GM19328 (cell line): ENCODE measurements at regions not wholly inside any gene's neighbourhood (a gene's known extent, or its start where the extent isn't known, plus 50 kb on each side); places are given as distances from the start of the nearest gene placed in this dataset.

Source experiments
- ATAC-seq: cut with Tn5 transposase; IDR thresholded peaks from one replicate; pipeline ENCODE4 v1.9.1; 2021; ENCODE audit warnings: mild to moderate bottlenecking, moderate library complexity; ENCODE audit not compliant: unreplicated experiment

GRCh38 chr13:105432438-105432837 is 1103.0 kb downstream of the EFNB2 start:
- no peak for ATAC-seq

- no peak for ATAC-seq
These were observed 1106.7 kb downstream of the EFNB2 start for GRCh38 chr13:105428811-105429210.

- no peak for ATAC-seq
These were observed 1109.0 kb downstream of the EFNB2 start for GRCh38 chr13:105426441-105426840.

- no peak for ATAC-seq
These were observed 1120.8 kb downstream of the EFNB2 start for GRCh38 chr13:105414639-105415038.

- ATAC-seq: no peak
These were observed 1123.3 kb downstream of the EFNB2 start for GRCh38 chr13:105412171-105412570.

GRCh38 chr13:105410602-105411001 is 1124.9 kb downstream of the EFNB2 start:
- no peak for ATAC-seq

GRCh38 chr13:105406551-105406950 is 1128.9 kb downstream of the EFNB2 start:
- no peak for ATAC-seq

- no peak for ATAC-seq
These were observed 1132.4 kb downstream of the EFNB2 start for GRCh38 chr13:105403086-105403485.

GRCh38 chr13:105395041-105395440 is 1140.4 kb downstream of the EFNB2 start:
- no peak for ATAC-seq

GRCh38 chr13:105389373-105389772 is 1146.1 kb downstream of the EFNB2 start:
- ATAC-seq: no peak

GRCh38 chr13:105377452-105377851 is 1158.0 kb downstream of the EFNB2 start:
- no peak for ATAC-seq

GRCh38 chr13:105370011-105370650 is 1165.3 kb downstream of the EFNB2 start:
- no peak for ATAC-seq

- no peak for ATAC-seq
These were observed 1166.7 kb downstream of the EFNB2 start for GRCh38 chr13:105368781-105369180.

GRCh38 chr13:105365831-105366230 is 1169.6 kb downstream of the EFNB2 start:
- no peak for ATAC-seq

- ATAC-seq: no peak
These were observed 1170.4 kb downstream of the EFNB2 start for GRCh38 chr13:105365021-105365550.

GRCh38 chr13:105364191-105364590 is 1171.3 kb downstream of the EFNB2 start:
- ATAC-seq: no peak

- no peak for ATAC-seq
These were observed 1171.9 kb downstream of the EFNB2 start for GRCh38 chr13:105363261-105364190.

- no peak for ATAC-seq
These were observed 1181.8 kb downstream of the EFNB2 start for GRCh38 chr13:105353654-105354053.

- ATAC-seq: no peak
These were observed 1186.3 kb downstream of the EFNB2 start for GRCh38 chr13:105349082-105349723.

GRCh38 chr13:105346141-105346775 is 1189.2 kb downstream of the EFNB2 start:
- no peak for ATAC-seq

- ATAC-seq: no peak
These were observed 1189.7 kb downstream of the EFNB2 start for GRCh38 chr13:105345730-105346129.
